ENCODE measurements at regions not wholly inside any gene's neighbourhood (a gene's known extent, or its start where the extent isn't known, plus 50 kb on each side); places are given as distances from the start of the nearest gene placed in this dataset.

DNA sequence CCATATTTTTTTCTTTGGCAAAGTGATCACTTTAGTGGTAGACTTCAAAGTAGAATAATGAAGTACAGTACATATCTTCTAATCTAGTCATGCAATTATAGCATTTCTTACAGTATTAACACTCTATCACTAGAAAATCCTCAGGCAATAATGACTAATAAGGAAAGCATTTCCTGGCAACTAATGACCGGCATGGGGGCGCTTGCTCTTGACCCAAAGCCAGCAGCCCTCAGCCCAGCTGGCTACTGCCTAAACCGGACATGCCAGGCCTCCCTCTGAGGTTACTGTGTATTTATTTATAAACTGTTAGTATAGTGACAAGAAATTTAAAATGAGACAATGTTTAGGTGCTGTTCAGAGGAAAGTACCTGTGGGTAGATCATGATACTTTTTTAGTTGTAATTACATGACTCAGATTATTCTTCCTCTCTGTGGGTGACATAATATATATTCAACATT is 633.8 kb downstream of the PTPRC start:
- DNase-seq (ENCODE audit: low spot score, unreplicated experiment): no peak
- Mint-ChIP-seq H3K4me3 (ENCODE audit: low read depth) (no peak overlapping the region), H3K36me3 (ENCODE audit: insufficient read depth) (no peaks in the 10 kb centered on the region), H3K4me1 (ENCODE audit: low read depth) (peaks cover 5% of the 10 kb centered on the region), H3K27me3 (no peaks in the 10 kb centered on the region), H3K27ac (no peak overlapping the region), H3K9me3 (ENCODE audit: low read depth) (peaks cover 3% of the 10 kb centered on the region)
- TF ChIP-seq, protein P1, sequence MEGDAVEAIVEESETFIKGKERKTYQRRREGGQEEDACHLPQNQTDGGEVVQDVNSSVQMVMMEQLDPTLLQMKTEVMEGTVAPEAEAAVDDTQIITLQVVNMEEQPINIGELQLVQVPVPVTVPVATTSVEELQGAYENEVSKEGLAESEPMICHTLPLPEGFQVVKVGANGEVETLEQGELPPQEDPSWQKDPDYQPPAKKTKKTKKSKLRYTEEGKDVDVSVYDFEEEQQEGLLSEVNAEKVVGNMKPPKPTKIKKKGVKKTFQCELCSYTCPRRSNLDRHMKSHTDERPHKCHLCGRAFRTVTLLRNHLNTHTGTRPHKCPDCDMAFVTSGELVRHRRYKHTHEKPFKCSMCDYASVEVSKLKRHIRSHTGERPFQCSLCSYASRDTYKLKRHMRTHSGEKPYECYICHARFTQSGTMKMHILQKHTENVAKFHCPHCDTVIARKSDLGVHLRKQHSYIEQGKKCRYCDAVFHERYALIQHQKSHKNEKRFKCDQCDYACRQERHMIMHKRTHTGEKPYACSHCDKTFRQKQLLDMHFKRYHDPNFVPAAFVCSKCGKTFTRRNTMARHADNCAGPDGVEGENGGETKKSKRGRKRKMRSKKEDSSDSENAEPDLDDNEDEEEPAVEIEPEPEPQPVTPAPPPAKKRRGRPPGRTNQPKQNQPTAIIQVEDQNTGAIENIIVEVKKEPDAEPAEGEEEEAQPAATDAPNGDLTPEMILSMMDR (IDR thresholded peaks at IDR 0.05; ENCODE audit: unreplicated experiment): no peak

DNA sequence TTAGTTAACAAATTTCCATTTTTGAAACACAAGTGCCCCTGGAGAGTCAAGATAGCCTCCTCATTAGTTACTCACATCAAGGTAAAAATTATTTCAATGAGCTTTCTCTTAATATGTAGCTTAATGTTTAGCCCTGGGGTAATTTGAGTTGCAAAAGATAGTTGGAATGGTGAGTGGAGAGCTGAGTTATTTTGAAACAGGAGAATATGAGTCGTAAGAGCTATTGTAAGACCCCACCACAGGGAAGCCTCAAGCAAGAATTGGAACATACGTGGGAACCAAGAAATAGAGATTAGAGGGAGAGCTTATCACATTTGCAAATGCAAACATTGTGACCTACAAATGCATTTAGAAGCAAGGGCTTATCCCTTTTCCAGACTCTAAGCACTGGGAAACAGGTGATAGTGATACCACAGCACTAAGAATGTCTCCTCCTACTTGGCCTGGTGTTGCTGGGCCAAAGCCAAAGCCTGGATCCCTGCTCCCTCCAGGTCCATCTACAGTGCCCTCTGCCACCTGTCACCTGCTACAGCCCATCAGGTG is 635.1 kb downstream of the PTPRC start:
- DNase-seq (ENCODE audit: low spot score, unreplicated experiment): no peak
- Mint-ChIP-seq H3K27ac (no peak overlapping the region), H3K27me3 (no peaks in the 10 kb centered on the region), H3K4me1 (ENCODE audit: low read depth) (peaks cover 5% of the 10 kb centered on the region), H3K9me3 (ENCODE audit: low read depth) (peaks cover 3% of the 10 kb centered on the region), H3K36me3 (ENCODE audit: insufficient read depth) (no peaks in the 10 kb centered on the region), H3K4me3 (ENCODE audit: low read depth) (no peak overlapping the region)
- TF ChIP-seq, protein P1 (IDR thresholded peaks at IDR 0.05; ENCODE audit: unreplicated experiment): no peak

DNA sequence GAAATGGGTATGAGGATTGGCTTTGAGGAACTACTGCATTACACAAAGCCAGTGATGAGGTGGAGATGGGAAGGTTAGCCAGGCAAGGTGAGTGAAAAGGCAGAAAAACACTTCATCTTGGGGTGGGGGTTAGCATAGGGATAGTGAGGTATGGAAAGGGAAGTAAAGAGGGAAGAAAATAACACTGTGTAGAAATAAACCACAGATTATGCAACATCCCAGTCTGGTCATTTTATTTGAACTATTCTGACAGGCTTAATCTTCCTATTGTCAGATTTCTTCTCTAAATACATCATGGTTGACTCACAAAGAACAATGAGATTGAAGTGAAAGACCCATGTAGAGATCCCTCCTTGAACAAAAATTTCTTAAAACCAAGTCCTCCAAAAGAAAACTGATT is 640.2 kb downstream of the PTPRC start:
- peaks cover 3% of the 10 kb centered on the region for H3K9me3 Mint-ChIP-seq (ENCODE audit: low read depth)
- H3K36me3 Mint-ChIP-seq (ENCODE audit: insufficient read depth): no peaks in the 10 kb centered on the region
- peaks cover 1% of the 10 kb centered on the region for H3K4me1 Mint-ChIP-seq (ENCODE audit: low read depth)
- TF ChIP-seq, protein P1 (IDR thresholded peaks at IDR 0.05; ENCODE audit: unreplicated experiment): no peak
- no peak overlapping the region for H3K4me3 Mint-ChIP-seq (ENCODE audit: low read depth)
- no peaks in the 10 kb centered on the region for H3K27me3 Mint-ChIP-seq
- no peak overlapping the region for H3K27ac Mint-ChIP-seq
- no peak for DNase-seq (ENCODE audit: low spot score, unreplicated experiment)

DNA sequence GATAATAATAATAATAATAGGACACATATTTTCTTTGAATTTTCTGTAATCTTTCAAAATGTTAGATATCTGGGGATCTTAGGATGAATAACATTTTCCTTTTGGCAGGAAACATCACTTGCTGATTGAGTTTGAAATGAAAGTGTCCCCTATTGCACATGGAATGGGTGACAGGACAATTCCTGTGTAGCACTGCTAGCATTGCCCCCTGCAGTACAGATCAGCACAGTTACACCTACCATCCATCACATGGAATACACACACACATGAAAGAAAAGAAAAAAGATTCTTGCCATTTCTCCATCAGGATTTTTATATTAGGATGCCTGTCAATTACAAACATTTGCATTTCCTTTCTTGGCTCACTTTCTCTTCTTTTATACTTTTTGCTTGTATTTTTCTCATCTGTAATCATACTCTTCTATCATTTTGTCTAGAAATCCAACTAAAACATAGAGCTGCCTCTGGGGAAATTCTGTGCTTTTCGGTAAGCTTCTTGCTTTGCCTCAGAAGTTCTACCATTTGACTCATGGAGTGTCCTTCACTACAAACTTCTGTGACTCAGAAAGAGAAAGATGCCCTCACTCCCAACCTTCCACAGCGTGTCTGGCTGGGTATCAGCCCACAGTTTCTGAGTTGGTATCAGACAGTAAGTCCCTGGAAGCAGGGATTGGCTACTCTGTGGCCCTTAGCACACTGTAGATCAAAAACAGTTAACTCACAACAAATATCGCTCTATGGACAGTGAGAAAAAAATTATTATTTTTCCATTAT is 641.2 kb downstream of the PTPRC start:
- no peaks in the 10 kb centered on the region for H3K27me3 Mint-ChIP-seq
- H3K4me1 Mint-ChIP-seq (ENCODE audit: low read depth): no peaks in the 10 kb centered on the region
- no peak overlapping the region for H3K27ac Mint-ChIP-seq
- no peak for DNase-seq (ENCODE audit: low spot score, unreplicated experiment)
- H3K36me3 Mint-ChIP-seq (ENCODE audit: insufficient read depth): no peaks in the 10 kb centered on the region
- H3K4me3 Mint-ChIP-seq (ENCODE audit: low read depth): no peak overlapping the region
- TF ChIP-seq, protein P1 (IDR thresholded peaks at IDR 0.05; ENCODE audit: unreplicated experiment): no peak
- peaks cover 3% of the 10 kb centered on the region for H3K9me3 Mint-ChIP-seq (ENCODE audit: low read depth)

DNA sequence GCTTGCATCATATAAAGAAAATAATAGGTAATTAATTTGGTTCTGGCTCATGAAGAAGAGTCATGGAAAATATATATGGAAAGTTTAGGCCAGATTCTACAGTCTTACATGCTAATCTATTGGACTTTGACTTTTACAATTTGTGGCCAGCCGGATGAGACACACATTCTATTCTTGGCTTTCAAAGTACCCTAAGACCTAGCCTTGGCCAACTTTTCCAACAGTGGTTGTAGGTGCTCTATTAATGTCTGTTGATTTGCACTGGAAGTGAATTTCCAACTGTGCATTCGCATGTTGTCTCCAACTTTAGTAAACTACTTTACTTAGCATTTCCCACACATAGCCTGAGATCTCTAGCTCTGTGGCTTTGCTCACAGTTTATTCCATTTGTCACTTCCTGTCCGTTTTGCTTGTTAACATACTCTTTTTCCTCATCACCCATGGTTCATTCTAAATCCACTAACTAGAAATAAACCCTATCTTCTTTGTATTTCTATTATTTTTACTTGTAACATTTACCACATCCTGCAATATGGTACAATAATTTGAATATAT is 644.0 kb downstream of the PTPRC start:
- no peaks in the 10 kb centered on the region for H3K9me3 Mint-ChIP-seq (ENCODE audit: low read depth)
- no peaks in the 10 kb centered on the region for H3K27me3 Mint-ChIP-seq
- H3K27ac Mint-ChIP-seq: no peak overlapping the region
- no peaks in the 10 kb centered on the region for H3K36me3 Mint-ChIP-seq (ENCODE audit: insufficient read depth)
- DNase-seq (ENCODE audit: low spot score, unreplicated experiment): no peak
- TF ChIP-seq, protein P1 (IDR thresholded peaks at IDR 0.05; ENCODE audit: unreplicated experiment): no peak
- no peaks in the 10 kb centered on the region for H3K4me1 Mint-ChIP-seq (ENCODE audit: low read depth)
- H3K4me3 Mint-ChIP-seq (ENCODE audit: low read depth): no peak overlapping the region
